ENCODE measurements at regions not wholly inside any gene's neighbourhood (a gene's known extent, or its start where the extent isn't known, plus 50 kb on each side); places are given as distances from the start of the nearest gene placed in this dataset.
"Not testable (repeated sequence)": the region's sequence is repeated elsewhere in the genome, so short reads cannot be mapped to it uniquely, and the experiment has no call there.

DNA sequence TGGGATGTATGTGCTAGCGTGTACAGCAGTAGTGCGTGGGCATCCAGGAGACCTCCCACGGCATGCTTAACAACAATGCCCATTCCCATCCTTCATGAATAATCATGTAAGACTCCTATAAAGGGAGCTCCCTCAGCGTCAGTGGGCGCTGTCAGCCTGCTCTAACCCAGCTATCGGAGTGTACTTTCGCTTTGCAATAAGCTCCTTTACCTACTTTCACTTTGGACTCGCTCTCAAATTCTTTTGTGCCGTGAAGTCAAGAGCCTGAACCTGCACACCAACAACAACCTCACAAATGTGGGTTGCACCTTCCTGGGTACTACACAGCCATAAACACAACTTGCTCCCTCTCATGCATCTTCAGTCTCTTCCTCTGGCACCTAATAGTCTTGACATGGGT, 114.8 kb upstream of the PAXBP1 start:
- peak; percentile 4 to 54 for DNase-seq

DNA sequence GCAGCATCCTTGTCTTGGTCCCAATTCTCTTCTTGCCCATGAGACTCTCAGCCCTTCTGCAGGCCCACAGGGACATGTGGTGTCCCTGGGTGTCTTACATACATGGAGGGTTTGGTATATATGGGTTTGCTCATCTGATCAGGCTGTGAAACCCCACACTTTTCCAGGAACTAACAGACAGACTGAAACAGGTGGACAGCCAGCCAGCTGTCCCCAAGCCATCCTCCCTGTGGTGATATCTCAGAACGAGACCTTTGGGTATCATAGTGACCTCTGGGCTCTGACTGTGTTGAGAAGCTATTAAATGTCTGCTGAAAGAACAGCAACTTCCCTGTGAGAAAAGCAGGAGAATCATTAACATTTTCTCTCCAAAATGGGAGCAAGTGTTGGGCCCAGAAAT, 115.5 kb upstream of the PAXBP1 start:
- DNase-seq = no peak

DNA sequence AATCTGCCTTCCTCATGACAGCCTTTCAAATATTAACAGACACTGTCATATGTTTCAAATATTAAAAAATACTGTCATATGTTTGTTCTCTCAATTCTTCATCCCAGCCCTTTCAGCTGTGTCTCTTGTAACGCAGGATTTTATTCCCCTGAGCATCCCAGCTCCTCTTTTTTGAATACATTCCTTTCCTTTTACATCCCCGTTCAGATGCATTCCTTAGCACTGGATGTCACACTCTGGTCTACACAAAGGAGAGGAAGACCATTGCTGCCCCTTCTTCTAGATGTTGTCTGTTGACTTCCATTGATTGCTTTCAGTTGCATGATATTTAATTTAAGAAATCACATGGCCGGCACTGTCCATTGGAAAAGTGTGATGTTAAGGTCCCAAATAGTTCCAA, 117.4 kb upstream of the PAXBP1 start:
- DNase-seq = no peak

DNA sequence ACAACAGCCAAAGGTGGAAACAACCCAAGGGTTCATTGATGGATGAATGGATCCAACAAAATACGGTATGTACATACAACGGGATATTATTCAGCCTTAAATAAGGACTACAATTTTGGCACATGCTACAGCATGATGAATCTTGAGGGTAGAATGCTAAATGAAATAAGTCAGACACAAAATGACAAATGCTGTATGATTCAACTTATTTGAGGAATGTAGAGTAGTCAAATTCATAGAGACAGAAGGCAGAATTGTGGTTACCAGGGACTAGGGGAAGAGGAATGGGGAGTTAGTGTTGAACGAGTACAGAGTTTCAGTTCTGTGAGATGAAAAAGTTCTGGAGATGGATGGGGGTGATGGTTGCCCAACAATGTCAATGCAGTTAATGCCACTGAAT, 118.0 kb upstream of the PAXBP1 start:
- no peak for DNase-seq

DNA sequence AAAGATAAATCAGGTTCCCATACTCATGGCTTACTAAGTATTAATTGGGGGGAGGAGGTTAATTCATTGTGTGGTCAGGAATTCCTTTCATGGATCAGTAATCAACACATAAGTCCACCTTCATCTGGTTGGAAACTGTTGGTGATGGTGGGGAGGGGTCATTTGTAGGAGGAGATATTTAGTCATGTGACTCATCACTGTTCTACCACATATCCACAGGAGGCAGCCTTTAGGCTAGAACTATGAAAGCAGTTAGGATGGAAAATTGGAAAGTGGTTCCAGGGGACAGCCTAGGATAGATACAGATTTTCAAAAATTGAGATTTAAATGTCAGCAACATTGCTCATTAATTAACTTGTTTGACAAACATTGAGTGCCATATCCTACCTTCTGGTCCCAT, 122.8 kb upstream of the PAXBP1 start:
- DNase-seq = no peak

DNA sequence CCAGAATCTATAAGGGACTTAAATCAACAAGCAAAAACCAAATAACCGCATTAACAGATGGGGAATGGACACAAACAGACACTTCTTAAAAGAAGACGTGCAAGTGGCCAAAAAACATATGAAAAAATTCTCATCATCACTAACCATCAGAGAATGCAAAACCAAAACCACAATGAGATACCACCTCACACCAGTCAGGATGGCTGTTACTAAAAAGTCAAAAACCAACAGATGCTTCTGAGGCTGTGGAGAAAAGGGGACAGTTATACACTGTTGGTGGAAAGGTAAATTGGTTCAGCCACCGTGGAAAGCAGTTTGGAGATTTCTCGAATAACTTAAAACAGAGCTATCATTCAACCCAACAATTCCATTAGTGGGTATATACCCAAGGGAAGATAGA, 124.9 kb upstream of the OLIG2 start:
- DNase-seq = no peak

DNA sequence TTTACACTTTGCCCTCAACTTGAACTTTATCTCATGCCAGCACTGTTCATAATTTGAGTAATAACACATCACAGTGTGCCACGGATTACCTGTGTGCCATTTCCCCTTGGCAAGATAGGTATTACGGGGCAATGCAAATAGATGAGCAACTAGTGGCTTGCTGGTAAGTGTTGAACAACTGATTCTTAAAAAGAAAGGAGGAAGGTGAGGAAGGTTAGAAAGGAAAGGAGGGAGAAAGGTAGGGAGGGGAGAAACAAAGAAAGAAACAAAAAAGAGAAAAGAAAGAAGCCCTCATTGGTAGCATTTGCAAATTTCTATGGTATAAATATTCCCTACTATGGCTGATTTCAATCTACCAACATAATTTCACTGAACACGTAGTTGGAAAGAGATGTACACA, 118.2 kb upstream of the OLIG2 start:
- DNase-seq = no peak

DNA sequence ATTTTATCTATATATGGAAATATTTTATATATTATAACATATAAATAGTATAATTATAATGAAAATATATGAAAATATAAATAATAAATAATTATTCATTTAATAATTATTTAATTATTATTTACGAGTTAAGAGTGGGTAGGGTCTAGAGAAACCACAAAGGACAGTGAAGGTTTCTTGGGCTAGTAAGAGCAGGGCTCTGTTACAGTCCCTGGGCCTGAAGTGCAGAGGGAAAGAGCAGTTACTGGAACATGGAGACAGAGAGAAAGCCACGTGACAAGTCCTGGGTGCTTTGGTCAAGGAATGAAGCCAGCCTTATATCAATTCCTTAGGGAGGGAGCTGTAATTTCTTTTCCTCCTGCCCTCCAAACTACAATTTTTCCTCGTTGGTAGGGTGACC, 117.2 kb upstream of the OLIG2 start:
- DNase-seq = no peak

DNA sequence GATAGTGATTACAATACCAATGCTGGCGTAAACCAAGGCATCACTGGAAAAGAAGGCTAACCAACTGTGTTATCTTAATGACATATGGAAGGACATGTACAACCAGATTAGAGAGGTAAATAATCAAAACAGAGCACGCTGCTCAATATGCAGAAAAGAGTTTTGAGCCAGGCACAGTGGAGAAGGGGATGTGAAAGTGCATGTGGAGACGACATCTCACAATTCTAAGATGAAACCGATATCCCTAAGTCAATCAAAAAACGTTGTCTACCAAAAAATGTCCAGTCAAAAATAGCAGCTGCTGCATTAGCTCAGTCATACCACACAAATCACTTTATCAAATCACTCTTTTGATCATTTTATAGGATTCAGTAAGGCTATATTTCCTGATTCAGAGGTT, 116.3 kb upstream of the OLIG2 start:
- DNase-seq = no peak

DNA sequence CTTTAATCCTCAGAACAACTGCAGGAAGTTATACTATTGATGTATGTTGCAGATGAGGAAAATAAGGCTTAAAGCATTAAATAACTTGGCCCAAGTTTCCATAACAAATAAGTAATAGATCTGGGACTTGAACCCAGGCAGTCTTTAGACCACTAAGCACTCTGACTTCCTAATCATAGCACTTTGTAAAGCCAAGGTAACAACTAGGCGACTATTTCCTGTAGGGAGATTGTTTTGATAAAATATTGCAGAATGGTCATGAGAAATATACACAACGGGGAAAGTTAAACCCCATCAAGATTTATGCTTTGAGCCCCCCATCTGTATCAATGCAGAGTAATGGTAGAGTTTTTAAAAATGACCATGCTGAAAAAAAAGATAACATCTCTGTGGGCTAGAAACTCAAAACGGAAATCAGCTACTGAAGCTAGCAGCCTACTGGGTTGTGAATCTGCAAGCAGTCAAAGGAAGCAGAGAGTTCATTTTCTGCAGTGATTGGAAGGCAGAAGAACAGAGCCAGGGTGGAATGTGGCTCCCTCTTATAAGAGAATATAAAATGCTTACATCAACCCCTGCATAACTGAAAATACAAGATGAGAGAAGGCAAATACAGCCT, 111.2 kb upstream of the OLIG2 start:
- DNase-seq = peak in 1 of 2 donors; percentile 28

DNA sequence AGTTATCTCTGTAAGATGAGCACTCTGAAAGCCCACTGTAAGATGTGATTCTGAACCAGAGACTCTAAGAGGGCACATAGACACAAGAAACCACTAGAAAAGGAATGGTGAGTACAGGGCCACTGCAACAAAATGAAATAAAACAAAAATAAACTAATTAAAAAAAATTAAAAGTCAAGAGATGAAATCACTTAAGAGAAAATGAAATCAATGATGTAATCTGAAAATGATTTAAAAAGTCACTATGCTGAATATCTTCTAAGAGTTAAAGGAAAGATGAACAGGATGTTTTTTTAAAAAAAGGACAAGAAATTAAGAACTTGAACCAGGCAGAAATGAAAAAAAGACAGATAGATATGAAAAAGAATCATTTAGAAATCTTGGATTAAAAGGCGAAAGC, 110.6 kb upstream of the OLIG2 start:
- no peak for DNase-seq

DNA sequence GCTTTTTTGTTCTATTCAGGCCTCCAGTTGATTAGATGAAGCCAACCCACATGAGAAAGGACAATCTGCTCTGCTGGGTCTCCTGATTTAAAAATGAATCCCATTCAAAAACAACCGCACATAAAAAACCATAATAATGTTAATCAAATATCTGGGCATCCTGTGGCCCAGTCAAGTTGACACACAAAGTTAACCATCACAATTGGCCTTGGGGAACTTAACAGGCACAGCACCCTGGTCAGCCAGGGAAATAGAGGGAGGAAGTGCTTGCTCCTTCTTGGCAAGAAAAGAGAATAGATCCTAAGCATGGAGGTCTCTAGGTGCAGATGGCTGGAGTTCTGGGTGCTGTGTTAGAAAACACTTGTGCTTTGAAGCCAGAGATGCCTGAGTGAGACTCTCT, 109.6 kb upstream of the OLIG2 start:
- DNase-seq = no peak

DNA sequence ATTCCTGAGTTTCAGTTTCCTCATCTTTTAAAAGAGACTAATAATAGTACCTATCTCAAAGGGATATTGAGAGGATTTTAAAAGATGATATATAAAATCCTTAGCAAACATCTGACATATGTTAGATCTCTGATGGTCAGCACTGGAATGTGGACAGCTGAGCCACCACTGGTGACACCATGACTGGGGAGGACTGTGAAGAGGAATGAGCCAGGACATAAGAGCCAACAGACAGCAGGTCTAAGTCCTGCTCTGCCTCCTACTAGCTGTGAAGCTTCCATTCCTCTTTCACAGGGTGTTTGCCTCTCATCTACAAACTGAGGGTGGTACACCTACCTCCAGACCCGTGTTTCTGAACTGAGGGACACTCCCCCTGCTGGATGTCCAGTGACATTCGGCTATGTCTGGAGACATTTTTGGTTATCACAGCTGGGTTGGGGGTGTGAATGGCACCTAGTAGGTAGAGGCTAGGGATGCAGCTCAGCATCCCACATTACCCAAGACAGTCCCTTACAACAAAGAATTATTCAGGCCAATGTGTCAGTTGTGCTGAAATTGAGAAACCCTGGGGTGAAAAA, 109.1 kb upstream of the OLIG2 start:
- no peak for DNase-seq

DNA sequence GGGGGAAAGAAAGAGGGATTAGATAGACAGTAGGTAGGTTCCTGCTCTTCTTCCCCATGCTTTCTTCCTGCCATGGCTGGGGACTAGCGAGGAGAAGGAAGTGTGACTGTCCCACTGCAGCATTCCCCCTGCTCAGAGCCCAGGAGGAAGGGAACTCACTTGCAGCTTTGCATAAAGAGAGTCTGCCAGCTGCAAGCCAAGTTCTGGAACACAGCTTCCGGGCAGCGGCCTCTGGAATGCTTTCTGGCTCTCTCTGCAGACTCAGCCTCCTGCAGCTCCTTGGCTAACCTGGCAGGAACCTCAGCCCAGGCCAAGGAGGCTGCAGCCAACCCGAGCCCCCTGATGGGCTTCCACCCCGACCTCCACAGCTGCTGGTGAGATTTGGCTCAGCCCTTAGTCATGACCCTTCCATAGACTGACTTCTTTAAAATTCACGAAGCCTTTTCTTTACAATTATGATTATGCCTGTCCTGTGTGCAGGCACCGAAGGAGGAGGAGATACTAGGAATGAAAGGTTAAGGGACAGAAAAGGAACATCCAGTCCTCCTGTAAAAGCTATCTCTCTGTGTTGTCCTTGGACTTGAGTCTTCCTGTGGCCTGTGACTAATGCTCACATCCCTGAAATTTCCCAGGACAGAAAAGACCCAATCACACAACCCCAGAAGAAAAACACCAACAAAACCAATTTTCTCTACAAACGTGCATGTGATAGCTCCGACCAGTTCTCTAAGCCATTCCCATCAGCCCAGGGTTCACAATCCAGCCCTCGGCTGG, 108.2 kb upstream of the OLIG2 start:
- DNase-seq = no peak

DNA sequence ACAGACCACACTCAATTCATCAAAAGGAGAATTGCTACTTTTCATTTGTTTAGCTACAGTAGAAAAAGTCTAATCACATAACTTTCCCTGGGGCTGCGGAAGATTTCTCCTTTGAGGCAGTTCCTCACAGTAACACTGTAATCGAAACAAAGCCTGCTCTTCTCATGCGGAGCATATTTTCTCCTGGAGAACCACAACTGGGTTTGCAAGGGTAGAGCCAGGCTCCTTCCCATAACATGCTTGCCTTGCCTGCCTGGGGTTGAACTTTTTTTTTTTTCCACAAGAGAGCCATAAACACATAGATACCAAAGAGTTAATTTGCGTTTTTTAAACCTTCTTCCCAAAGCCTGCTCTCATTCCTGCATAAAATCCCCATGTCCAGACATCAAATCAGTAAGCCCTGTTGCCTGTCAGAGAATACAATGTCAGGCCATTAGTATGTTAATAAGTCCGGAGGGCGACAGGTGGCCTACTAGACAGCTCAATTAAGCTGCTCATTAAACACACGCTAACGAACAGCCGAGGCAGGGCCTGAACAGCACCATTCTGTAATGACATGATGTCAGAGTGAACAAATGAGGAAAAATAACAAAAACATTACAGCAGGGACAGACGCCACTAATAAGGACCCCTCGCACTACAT, 107.1 kb upstream of the OLIG2 start:
- no peak for DNase-seq

DNA sequence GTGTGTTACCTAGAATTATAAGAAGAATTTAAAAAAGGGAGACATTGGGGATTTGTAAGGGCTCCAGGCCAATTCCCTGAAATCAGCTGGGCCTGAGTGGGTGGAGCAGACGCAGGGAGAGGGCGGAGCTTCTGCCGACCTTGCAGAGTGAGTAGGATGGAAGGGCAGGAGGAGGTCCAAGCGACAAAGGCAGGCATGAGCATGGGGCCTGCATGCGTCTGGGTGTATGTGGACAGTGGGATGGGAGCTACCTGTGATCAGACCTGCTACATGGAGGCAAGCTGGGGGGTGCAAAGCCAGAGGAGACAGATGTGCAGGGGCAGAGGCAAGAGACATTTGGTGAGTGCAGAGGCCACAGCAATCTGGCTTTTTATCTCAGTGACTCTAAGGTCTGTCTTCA, 105.3 kb upstream of the OLIG2 start:
- no peak for DNase-seq

DNA sequence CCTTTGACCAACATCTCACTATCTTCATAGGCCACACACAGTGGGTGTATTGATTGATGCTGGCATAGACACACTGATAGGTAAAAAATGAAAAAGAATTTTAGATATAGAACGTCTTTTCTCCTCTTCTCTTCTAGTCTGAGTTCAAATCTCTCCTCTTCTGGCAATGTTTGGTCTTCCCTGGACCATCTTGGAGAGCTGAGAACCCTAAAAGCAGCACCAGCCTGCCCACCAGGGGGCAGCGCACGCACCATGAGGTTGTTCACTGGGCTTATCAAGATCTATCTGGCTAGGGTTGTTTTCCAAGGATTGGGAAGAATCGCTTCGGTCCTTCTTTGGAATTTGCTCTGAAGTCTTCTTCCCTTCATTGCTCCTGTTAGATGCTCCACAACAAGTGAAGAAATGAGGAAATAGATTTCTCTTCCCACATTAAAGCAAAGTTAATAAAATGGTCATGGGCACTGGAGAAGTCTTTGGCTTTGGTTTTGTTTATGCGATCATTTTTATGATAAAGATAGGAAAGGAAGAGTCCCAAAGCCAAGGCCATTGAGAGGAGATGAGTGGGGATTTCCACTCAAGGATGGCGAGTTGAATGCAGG, 104.0 kb upstream of the OLIG2 start:
- DNase-seq = peak; percentile 39 to 46

DNA sequence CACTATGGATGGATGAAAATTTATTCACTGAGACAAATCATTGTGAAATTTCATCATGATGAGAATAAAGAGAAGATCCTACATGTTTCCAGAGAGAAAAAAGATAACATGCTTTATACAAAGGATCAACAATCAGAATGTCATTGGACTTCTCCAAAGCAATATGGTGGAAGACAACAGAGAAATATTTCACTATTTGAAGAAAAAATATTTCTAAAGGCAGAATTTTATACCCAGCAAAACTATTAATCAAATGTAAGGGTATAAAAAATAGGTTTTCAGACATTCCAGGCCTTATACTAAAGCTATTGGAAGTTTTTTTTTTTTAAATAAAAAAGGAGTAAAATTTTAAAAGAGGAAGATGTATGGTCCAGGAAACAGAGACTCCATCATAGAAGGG, 100.6 kb upstream of the OLIG2 start:
- no peak for DNase-seq

DNA sequence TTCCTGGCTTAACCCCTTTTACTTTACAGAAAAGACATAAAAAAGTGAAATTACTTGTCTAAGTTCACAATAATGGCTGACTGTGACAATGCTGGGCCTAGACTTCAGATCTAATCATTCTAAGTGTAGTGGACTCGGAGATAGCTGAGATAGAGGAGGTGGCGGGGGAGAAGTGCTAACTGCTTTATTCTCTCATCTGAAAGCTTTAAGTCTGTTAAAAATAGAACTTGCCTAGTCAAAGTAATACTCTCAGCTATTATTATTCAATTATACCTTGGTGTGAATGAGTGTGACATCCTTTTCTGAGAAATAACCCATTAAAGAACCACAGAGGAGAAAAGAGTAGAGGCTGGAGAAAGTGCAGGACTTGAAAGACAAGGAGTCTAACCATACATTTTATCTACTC, 96.1 kb upstream of the OLIG2 start:
- no peak for DNase-seq

DNA sequence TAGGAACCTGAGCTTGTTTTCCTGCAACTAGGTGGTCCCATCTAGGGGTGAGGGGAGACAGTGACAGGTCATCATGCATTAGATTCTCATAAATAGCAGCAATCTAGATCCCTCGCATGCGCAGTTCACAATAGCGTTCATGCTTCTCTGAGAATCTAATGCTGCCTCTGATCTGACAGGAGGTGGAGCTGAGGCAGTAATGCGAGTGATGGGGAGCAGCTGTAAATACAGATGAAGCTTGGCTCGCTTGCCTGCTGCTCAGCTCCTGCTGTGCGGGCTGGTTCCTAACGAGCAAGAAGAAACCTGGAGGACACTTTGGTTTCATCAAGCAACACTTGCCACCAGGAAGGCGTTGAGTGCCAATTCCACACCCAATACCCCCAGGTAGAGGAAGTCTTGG, 95.1 kb upstream of the OLIG2 start:
- no peak for DNase-seq

DNA sequence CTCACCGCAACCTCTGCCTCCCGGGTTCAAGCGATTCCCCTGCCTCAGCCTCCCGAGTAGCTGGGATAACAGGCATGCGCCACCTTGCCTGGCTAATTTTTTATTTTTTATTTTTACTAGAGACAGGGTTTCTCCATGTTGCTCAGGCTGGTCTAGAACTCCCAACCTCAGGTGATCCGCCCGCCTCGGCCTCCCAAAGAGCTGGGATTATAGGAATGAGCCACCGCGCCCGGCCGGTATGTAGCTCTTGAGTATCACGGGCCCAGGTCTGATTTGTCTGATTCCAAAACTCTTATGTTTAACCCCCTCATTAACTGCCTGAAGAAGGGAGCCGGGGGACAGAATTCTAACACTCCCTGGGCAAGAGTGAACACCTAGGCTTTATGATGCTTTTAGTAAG, 91.7 kb upstream of the OLIG2 start:
- DNase-seq = not testable (repeated sequence)

DNA sequence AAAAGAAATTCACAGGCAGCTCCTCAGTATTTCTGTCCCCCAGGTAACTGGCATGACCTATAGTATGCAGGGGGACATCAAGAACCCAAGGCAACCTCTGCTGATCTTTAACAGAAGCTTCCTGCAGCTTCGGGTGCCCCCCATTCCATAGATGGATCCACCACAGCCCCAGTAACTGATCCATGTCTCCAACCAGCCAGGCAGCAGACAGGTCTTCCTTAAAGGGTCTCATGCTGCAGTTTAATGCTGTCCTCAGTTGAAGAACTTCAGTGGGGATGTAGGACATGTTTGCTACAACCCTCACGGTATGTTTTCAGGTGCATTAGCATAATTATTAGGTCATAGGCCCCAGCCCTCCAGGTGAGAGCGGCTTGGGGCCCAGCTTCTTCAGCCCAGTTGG, 90.9 kb upstream of the OLIG2 start:
- no peak for DNase-seq
